Ascending aorta (tissue), 2 donors: ENCODE measurements at regions not wholly inside any gene's neighbourhood (a gene's known extent, or its start where the extent isn't known, plus 50 kb on each side); places are given as distances from the start of the nearest gene placed in this dataset.
"Not testable (repeated sequence)": the region's sequence is repeated elsewhere in the genome, so short reads cannot be mapped to it uniquely, and the experiment has no call there.

Source experiments
- DNase-seq, 2 donors: peaks; one replicate each; pipeline ENCODE4 v3.0.0-alpha.2; 2019; ENCODE audit warnings: low spot score in 2 of 2
- H3K27ac ChIP-seq, 2 donors: fragments of 200-600 bp; sonication (generic); one replicate each; pipeline ENCODE4 v1.5.1; 2016 to 2017; ENCODE audit warnings: mild to moderate bottlenecking in 1 of 2
- H3K27me3 ChIP-seq: fragments of 200-600 bp; sonication (generic); one replicate; pipeline ENCODE4 v1.5.1; 2017
- H3K36me3 ChIP-seq, 2 donors: fragments of 200-600 bp; sonication (generic); one replicate each; pipeline ENCODE4 v1.5.1; 2016
- H3K4me1 ChIP-seq, 2 donors: fragments of 200-600 bp; sonication (generic); one replicate each; pipeline ENCODE4 v1.5.1; 2016 to 2017; ENCODE audit warnings: mild to moderate bottlenecking in 1 of 2
- H3K4me3 ChIP-seq, 2 donors: fragments of 200-600 bp; sonication (generic); one replicate each; pipeline ENCODE4 v1.5.1; 2016 to 2017; ENCODE audit warnings: mild to moderate bottlenecking in 1 of 2
- H3K9me3 ChIP-seq, 2 donors: fragments of 200-600 bp; sonication (generic); one replicate each; pipeline ENCODE4 v1.5.1; 2016
- CTCF ChIP-seq, 3 experiments: fragments of 200-600 bp in 2 of 3; fragments of 450-650 bp in 1 of 3; sonication (generic) in 2 of 3; IDR thresholded peaks; one replicate each; pipeline ENCODE4 v1.5.1; 2016 to 2019; ENCODE audit warnings: antibody characterized with exemption in 3 of 3, mild to moderate bottlenecking in 1 of 3, moderate library complexity in 1 of 3
- intact Hi-C: fragments of 100-400 bp; cut with DNase I; formaldehyde crosslinking; loops from one replicate; pipeline ENCODE4 v1.15.1; 2023

GRCh38 chr4:132114885-132115284 lies 1034.2 kb upstream of the PCDH10 start:
- intact Hi-C loops: no loop called here
- H3K27ac ChIP-seq: no peak overlapping the region
- no peak for DNase-seq
- H3K4me3 ChIP-seq: no peak overlapping the region
- TF ChIP-seq CTCF (IDR thresholded peaks at IDR 0.05): no peak
- no peaks in the 10 kb centered on the region for H3K9me3 ChIP-seq
- no peaks in the 10 kb centered on the region for H3K36me3 ChIP-seq
- no peaks in the 10 kb centered on the region for H3K4me1 ChIP-seq
- H3K27me3 ChIP-seq: no peaks in the 10 kb centered on the region

GRCh38 chr4:132122741-132123140 lies 1026.4 kb upstream of the PCDH10 start:
- H3K4me1 ChIP-seq, H3K36me3 ChIP-seq, H3K9me3 ChIP-seq, H3K4me3 ChIP-seq, intact Hi-C loops, H3K27ac ChIP-seq, H3K27me3 ChIP-seq, DNase-seq: not testable (repeated sequence)

- Histone ChIP-seq H3K4me1 (no peaks in the 10 kb centered on the region), H3K36me3 (no peaks in the 10 kb centered on the region), H3K9me3 (no peaks in the 10 kb centered on the region), H3K4me3 (no peak overlapping the region), H3K27me3 (no peaks in the 10 kb centered on the region), H3K27ac (no peak overlapping the region)
- no peak for DNase-seq
- intact Hi-C loops: no loop called here
- TF ChIP-seq CTCF (IDR thresholded peaks at IDR 0.05): no peak
Observed at GRCh38 chr4:132123870-132124623, 1025.0 kb upstream of the PCDH10 start.

- DNase-seq: no peak
- H3K36me3 ChIP-seq: no peaks in the 10 kb centered on the region
- intact Hi-C loops: no loop called here
- H3K9me3 ChIP-seq: no peaks in the 10 kb centered on the region
- H3K27ac ChIP-seq: no peak overlapping the region
- H3K27me3 ChIP-seq: no peaks in the 10 kb centered on the region
- no peak for TF ChIP-seq CTCF (IDR thresholded peaks at IDR 0.05)
- H3K4me3 ChIP-seq: no peak overlapping the region
- H3K4me1 ChIP-seq: no peaks in the 10 kb centered on the region
Observed at GRCh38 chr4:132124624-132124974, 1024.5 kb upstream of the PCDH10 start.

GRCh38 chr4:132125131-132125530 lies 1024.0 kb upstream of the PCDH10 start:
- no peak for DNase-seq
- intact Hi-C loops: no loop called here
- no peak for TF ChIP-seq CTCF (IDR thresholded peaks at IDR 0.05)
- Histone ChIP-seq H3K36me3 (no peaks in the 10 kb centered on the region), H3K27ac (no peak overlapping the region), H3K9me3 (no peaks in the 10 kb centered on the region), H3K4me1 (no peaks in the 10 kb centered on the region), H3K4me3 (no peak overlapping the region), H3K27me3 (no peaks in the 10 kb centered on the region)

- no peaks in the 10 kb centered on the region for H3K4me1 ChIP-seq
- intact Hi-C loops: no loop called here
- no peak overlapping the region for H3K27ac ChIP-seq
- H3K4me3 ChIP-seq: no peak overlapping the region
- H3K36me3 ChIP-seq: no peaks in the 10 kb centered on the region
- TF ChIP-seq CTCF (IDR thresholded peaks at IDR 0.05): no peak
- no peak for DNase-seq
- no peaks in the 10 kb centered on the region for H3K9me3 ChIP-seq
- H3K27me3 ChIP-seq: no peaks in the 10 kb centered on the region
Observed at GRCh38 chr4:132132433-132132832, 1016.7 kb upstream of the PCDH10 start.
